ENCODE measurements at regions not wholly inside any gene's neighbourhood (a gene's known extent, or its start where the extent isn't known, plus 50 kb on each side); places are given as distances from the start of the nearest gene placed in this dataset.

DNA sequence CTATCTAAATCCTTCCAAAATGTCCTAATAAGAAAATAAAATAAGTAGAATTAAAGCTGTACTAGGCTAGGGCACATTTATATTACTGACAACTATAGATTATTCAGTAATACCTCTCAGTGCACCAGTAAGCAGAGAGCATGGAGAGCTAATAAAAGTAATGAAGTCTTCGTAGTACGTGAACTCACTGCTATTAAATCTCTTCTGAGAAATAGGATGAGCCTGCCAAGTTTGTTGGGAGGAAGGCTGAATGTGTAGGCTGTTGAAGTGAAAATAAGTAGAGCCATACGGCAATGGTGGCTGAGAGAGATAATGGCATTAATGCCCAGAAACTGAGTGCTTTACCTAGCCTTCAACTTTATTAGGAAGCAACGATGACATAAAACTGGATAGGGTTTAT lies 73.9 kb upstream of the NR5A2 start:
- TF ChIP-seq, protein P1, sequence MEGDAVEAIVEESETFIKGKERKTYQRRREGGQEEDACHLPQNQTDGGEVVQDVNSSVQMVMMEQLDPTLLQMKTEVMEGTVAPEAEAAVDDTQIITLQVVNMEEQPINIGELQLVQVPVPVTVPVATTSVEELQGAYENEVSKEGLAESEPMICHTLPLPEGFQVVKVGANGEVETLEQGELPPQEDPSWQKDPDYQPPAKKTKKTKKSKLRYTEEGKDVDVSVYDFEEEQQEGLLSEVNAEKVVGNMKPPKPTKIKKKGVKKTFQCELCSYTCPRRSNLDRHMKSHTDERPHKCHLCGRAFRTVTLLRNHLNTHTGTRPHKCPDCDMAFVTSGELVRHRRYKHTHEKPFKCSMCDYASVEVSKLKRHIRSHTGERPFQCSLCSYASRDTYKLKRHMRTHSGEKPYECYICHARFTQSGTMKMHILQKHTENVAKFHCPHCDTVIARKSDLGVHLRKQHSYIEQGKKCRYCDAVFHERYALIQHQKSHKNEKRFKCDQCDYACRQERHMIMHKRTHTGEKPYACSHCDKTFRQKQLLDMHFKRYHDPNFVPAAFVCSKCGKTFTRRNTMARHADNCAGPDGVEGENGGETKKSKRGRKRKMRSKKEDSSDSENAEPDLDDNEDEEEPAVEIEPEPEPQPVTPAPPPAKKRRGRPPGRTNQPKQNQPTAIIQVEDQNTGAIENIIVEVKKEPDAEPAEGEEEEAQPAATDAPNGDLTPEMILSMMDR (IDR thresholded peaks at IDR 0.05; ENCODE audit: borderline replicate concordance, extremely low read depth, low read length, poor library complexity, severe bottlenecking): no peak
- no peak for TF ChIP-seq EZH2 (IDR thresholded peaks at IDR 0.05; ENCODE audit: borderline replicate concordance, low read depth, low read length, severe bottlenecking)

All from DND-41 (cell line).